ENCODE measurements at regions not wholly inside any gene's neighbourhood (a gene's known extent, or its start where the extent isn't known, plus 50 kb on each side); places are given as distances from the start of the nearest gene placed in this dataset.

- intact Hi-C loops (cut with micrococcal nuclease; ENCODE audit: unreplicated experiment): no loop called here
- no peak for DNase-seq
- Mint-ChIP-seq H3K9me3 (ENCODE audit: low read depth, unreplicated experiment) (peaks cover 17% of the 10 kb centered on the region), H3K27ac (ENCODE audit: unreplicated experiment) (no peak overlapping the region), H3K36me3 (ENCODE audit: insufficient read depth, unreplicated experiment) (no peaks in the 10 kb centered on the region), H3K4me1 (ENCODE audit: low read depth, unreplicated experiment) (no peaks in the 10 kb centered on the region), H3K27me3 (ENCODE audit: unreplicated experiment) (no peaks in the 10 kb centered on the region), H3K4me3 (ENCODE audit: low read depth, unreplicated experiment) (no peak overlapping the region)
- TF ChIP-seq, protein P1, sequence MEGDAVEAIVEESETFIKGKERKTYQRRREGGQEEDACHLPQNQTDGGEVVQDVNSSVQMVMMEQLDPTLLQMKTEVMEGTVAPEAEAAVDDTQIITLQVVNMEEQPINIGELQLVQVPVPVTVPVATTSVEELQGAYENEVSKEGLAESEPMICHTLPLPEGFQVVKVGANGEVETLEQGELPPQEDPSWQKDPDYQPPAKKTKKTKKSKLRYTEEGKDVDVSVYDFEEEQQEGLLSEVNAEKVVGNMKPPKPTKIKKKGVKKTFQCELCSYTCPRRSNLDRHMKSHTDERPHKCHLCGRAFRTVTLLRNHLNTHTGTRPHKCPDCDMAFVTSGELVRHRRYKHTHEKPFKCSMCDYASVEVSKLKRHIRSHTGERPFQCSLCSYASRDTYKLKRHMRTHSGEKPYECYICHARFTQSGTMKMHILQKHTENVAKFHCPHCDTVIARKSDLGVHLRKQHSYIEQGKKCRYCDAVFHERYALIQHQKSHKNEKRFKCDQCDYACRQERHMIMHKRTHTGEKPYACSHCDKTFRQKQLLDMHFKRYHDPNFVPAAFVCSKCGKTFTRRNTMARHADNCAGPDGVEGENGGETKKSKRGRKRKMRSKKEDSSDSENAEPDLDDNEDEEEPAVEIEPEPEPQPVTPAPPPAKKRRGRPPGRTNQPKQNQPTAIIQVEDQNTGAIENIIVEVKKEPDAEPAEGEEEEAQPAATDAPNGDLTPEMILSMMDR (IDR thresholded peaks at IDR 0.05; ENCODE audit: unreplicated experiment): no peak
- CTCF ChIA-PET: no interaction called here
- no TSS peak for BruUV-seq (replicated peaks)
Observed at GRCh38 chr1:82449506-82450057, 648.8 kb downstream of the ADGRL2 start.

- CTCF ChIA-PET: no interaction called here
- no peaks in the 10 kb centered on the region for H3K27me3 Mint-ChIP-seq (ENCODE audit: unreplicated experiment)
- peaks cover 10% of the 10 kb centered on the region for H3K9me3 Mint-ChIP-seq (ENCODE audit: low read depth, unreplicated experiment)
- H3K4me1 Mint-ChIP-seq (ENCODE audit: low read depth, unreplicated experiment): no peaks in the 10 kb centered on the region
- BruUV-seq (replicated peaks): no TSS peak
- TF ChIP-seq, protein P1 (IDR thresholded peaks at IDR 0.05; ENCODE audit: unreplicated experiment): no peak
- no peak for DNase-seq
- no peak overlapping the region for H3K4me3 Mint-ChIP-seq (ENCODE audit: low read depth, unreplicated experiment)
- H3K36me3 Mint-ChIP-seq (ENCODE audit: insufficient read depth, unreplicated experiment): no peaks in the 10 kb centered on the region
- intact Hi-C loops (cut with micrococcal nuclease; ENCODE audit: unreplicated experiment): no loop called here
- H3K27ac Mint-ChIP-seq (ENCODE audit: unreplicated experiment): no peak overlapping the region
Observed at GRCh38 chr1:82446955-82447354, 646.2 kb downstream of the ADGRL2 start.

DNA sequence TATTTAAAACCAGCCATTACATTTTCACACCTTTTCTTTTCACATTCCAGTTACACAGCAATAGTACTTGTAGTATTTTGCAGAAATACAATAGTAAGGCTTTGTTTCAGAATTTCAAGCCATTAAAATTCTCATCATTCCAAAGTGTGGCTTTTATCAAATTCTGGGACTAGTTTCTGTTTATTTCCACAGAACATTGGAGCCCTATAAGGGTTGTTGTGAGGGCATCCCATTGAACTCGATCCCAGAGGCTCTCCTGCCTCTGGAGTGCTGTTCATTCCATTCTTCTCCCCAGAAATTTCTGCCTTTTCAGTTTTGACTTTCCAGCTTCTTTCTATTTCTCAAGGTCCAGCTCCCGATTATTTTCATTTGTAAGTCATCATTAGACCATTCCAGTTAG, 645.5 kb downstream of the ADGRL2 start:
- H3K27ac Mint-ChIP-seq (ENCODE audit: unreplicated experiment): no peak overlapping the region
- H3K4me3 Mint-ChIP-seq (ENCODE audit: low read depth, unreplicated experiment): no peak overlapping the region
- no peak for DNase-seq
- H3K36me3 Mint-ChIP-seq (ENCODE audit: insufficient read depth, unreplicated experiment): no peaks in the 10 kb centered on the region
- BruUV-seq (replicated peaks): no TSS peak
- no peaks in the 10 kb centered on the region for H3K4me1 Mint-ChIP-seq (ENCODE audit: low read depth, unreplicated experiment)
- CTCF ChIA-PET: no interaction called here
- TF ChIP-seq, protein P1 (IDR thresholded peaks at IDR 0.05; ENCODE audit: unreplicated experiment): no peak
- peaks cover 8% of the 10 kb centered on the region for H3K9me3 Mint-ChIP-seq (ENCODE audit: low read depth, unreplicated experiment)
- intact Hi-C loops (cut with micrococcal nuclease; ENCODE audit: unreplicated experiment): no loop called here
- no peaks in the 10 kb centered on the region for H3K27me3 Mint-ChIP-seq (ENCODE audit: unreplicated experiment)

GRCh38 chr1:82445827-82446226, 645.1 kb downstream of the ADGRL2 start:
- Mint-ChIP-seq H3K9me3 (ENCODE audit: low read depth, unreplicated experiment) (peaks cover 8% of the 10 kb centered on the region), H3K36me3 (ENCODE audit: insufficient read depth, unreplicated experiment) (no peaks in the 10 kb centered on the region), H3K27ac (ENCODE audit: unreplicated experiment) (no peak overlapping the region), H3K4me3 (ENCODE audit: low read depth, unreplicated experiment) (no peak overlapping the region), H3K27me3 (ENCODE audit: unreplicated experiment) (no peaks in the 10 kb centered on the region), H3K4me1 (ENCODE audit: low read depth, unreplicated experiment) (no peaks in the 10 kb centered on the region)
- intact Hi-C loops (cut with micrococcal nuclease; ENCODE audit: unreplicated experiment): no loop called here
- TF ChIP-seq, protein P1 (IDR thresholded peaks at IDR 0.05; ENCODE audit: unreplicated experiment): no peak
- CTCF ChIA-PET: no interaction called here
- no peak for DNase-seq
- BruUV-seq (replicated peaks): no TSS peak
